HG03066 (cell line): ENCODE measurements at regions not wholly inside any gene's neighbourhood (a gene's known extent, or its start where the extent isn't known, plus 50 kb on each side); places are given as distances from the start of the nearest gene placed in this dataset.

Source experiments
- ATAC-seq: cut with Tn5 transposase; IDR thresholded peaks from one replicate; pipeline ENCODE4 v1.9.1; 2021; ENCODE audit warnings: low read depth; ENCODE audit not compliant: unreplicated experiment

DNA sequence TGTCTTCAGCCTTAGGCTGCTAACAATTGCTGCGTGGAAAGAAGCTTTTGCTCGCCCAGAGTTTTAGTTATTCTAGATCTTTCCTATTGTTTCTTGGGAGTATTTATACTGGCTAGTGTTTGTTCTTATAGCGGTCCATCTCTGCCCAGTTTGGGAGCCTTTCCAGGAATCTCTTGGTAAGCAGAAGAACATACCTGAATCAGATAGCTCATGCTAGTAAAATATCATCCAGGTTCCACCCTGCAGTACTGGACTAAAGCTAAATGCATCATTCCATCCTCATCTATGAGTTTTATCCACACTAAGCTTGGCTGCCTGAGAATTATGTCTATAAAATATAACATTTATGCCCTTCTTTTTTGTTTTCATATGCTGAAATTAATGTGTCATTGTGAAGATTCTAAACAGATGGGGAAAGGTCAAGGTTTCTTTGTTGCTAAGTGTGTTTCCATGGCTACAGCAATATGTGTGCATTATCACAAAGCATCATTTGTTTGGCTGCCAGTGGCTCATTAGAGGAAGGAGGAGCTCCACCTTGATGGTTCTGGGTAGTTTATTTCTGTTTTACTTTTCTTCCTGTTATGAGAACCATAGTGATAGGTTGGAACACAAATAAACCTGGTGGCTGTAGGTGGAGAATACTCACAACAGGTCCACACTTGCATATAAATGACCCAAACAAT, 182.8 kb downstream of the PIK3C3 start:
- no peak for ATAC-seq

DNA sequence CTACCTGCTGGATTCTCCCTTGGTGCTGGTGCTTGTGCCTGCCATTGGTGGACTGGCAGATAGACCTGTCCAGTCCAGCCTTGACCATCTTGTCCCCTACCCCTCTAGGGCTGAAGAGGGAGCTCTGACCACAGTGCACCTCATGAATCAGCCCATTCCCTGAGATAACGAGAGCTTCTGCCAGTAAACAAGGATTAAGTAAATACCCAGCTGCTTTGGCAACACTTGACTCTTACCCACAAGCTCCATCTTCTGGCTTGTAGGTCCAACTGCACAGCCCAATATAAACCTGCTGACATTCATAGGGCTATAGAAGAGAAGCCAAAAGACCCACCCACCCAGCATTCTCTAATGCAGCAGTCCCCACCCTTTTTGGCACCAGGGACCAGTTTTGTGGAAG, 186.4 kb downstream of the PIK3C3 start:
- ATAC-seq, result no peak

- ATAC-seq, result no peak
Measured at GRCh38 chr18:42155024-42155423, 200.0 kb downstream of the PIK3C3 start.

- no peak for ATAC-seq
Measured at GRCh38 chr18:42156281-42156680, 201.2 kb downstream of the PIK3C3 start.

GRCh38 chr18:42157420-42157819, 202.4 kb downstream of the PIK3C3 start:
- ATAC-seq, result no peak

DNA sequence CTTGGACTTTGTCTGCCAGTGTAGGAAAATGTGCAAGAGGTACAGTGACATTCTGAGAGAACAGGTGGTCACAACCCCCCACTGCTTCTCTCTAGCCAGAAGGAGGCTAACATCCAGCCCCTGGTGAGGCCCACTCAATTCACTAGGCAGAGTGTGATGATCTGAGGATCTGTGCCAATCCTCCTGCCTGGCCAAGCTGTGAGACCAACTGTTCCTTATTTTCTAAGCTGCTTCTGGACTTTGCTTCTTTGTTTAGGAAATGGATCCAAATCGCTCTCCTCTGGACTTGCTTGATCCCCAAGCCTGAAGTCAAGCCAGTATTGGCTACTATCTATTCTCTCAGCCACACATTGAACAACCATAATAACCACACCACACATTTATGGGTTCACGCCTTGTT, 202.8 kb downstream of the PIK3C3 start:
- no peak for ATAC-seq

DNA sequence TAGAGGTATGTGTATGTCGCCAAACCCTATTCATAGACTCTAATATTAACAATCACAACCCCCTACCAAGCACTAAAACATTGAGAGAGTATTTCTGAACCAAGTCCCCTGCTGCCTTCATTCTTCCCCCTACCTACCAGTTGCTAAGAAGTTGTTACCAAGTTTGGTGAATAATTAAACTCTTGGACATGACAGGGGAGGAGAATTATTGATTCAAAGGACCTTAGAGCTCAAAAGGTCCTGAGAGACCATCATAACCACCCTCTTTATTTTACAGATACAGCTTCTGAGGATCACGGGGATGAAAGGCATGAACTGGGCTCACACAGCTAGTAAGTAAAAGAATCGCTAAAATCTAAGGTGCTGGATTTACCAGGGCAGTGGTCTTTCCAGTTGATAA, 204.1 kb downstream of the PIK3C3 start:
- no peak for ATAC-seq

GRCh38 chr18:42163321-42163720, 208.3 kb downstream of the PIK3C3 start:
- no peak for ATAC-seq

- no peak for ATAC-seq
Measured at GRCh38 chr18:42164556-42164955, 209.5 kb downstream of the PIK3C3 start.

- ATAC-seq, result no peak
Measured at GRCh38 chr18:42165922-42166513, 211.0 kb downstream of the PIK3C3 start.

- ATAC-seq, result no peak
Measured at GRCh38 chr18:42168487-42168886, 213.5 kb downstream of the PIK3C3 start.

DNA sequence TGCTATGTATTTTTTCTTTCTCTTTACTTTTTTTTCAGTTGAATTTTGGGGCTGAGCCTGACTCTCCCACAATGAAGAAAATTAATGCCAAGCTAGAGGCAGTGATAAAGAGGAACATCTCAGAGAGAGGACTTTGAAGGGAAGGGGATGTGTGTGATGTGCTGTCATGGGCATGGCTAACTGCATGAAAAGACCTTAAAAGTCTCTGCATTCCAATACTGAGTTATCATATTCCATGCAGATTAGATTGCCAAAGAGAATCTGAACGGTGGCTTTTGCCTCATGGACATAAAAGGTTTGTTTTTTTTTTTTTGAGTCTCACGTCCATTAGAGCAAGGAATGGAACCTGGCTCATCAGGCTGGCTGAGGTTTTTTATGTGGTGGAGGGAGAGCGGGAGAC, 213.9 kb downstream of the PIK3C3 start:
- ATAC-seq, result no peak

- no peak for ATAC-seq
Measured at GRCh38 chr18:42174909-42175308, 219.9 kb downstream of the PIK3C3 start.

DNA sequence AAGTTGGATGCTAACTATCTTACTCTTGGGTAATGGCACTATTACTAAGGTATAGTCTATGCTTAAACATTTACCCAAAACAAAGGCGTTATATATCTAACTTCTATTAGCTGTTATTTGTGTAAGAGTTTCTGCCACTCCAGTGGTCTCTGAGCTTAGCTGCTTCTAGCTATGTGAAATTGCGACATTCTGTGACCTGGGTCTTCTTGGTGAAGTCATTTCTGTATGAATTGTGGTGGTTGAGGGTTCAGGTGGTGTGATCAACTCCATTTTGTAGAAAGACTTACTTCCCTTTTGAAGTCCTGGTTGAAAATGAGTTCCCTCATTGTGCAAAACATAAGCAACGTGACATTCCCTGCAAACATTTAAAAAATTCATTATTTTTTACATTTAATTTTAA, 221.6 kb downstream of the PIK3C3 start:
- no peak for ATAC-seq

- ATAC-seq, result no peak
Measured at GRCh38 chr18:42177390-42177789, 222.4 kb downstream of the PIK3C3 start.

DNA sequence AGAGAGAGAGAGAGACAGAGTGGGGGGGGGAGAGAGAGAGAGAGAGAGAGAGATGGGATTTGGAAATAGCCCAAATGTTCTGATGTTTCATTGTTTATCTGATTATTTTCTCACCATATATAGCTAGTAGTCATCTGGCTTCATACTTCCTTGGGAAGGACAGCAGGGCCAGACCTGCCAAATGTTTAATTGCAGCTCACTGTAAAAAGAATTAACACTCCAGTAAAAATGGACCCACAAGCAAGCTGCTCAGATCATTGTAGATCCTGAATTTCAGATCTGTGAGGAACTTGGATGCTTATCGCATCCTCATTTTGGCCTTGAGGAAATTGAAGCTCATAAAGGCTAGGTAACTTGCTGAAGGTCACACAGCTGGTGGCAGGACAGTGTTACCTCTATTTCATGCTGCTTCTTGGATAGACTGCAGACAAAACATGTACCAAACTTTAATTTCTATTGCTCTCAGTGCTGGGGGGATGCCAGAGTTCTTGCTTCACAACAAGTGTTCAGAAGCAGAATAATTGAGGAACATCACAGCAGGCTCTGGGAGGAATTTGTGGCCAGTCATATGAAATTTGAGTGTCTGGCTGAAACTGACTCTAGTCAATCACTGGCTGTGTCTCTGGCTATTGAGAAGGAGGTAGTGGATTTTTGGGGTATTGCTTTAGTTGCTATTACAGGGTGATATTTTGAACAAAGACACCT, 223.5 kb downstream of the PIK3C3 start:
- ATAC-seq, result no peak

GRCh38 chr18:42179542-42180121, 224.6 kb downstream of the PIK3C3 start:
- no peak for ATAC-seq

GRCh38 chr18:42181474-42181873, 226.4 kb downstream of the PIK3C3 start:
- ATAC-seq, result no peak

DNA sequence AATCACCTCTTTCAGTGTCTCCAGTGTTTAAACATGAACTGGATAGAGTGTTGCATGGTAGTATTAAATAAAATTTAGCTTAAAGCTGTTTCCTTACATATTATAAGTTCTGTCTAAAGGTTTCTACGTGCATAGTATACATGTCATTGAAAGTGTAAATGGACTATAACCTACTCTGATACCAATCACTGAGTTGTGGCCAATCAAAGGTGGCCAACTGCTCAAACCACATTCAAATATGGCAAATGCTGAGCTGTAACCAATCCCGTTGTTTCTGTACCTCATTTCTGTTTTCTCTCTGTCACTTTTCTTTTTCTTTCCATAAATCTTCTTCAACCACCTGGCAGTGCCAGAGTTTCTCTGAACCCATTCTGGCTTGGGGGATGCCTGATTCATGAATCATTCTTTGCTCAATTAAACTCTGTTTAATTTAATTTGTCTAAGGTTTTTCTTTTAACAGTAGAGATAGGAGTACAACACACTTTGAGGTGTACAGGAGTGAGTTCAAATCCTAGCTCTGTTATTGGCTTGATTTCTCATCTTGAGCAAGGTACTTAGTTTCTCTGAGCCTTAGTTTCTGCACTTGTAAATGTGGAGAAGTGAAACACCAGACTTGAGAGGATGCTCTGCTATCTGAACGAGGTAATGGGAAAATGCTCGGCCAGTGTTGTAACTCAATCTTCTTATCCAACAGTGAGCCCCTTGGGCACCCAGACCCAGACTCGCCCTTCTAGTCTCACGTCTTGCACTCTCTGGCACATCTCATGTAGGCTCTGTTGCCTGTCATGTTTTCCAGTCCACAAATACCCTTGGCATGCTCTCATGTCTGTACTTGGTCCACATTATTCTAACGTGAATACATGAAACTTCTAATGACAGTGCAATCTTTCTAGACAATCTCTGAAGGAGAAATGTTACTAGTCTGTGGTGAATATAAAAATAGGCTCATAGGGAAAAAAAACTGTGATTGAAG, 228.0 kb downstream of the PIK3C3 start:
- ATAC-seq, result no peak

GRCh38 chr18:42183746-42184145, 228.7 kb downstream of the PIK3C3 start:
- ATAC-seq, result no peak
